K562 (cell line): ENCODE measurements at regions not wholly inside any gene's neighbourhood (a gene's known extent, or its start where the extent isn't known, plus 50 kb on each side); places are given as distances from the start of the nearest gene placed in this dataset.

ENCODE experiments used
- ATAC-seq: fragments of 200-7000 bp; cut with Tn5 transposase; 3 replicates; pipeline ENCODE4 v1.9.1; 2020; ENCODE audit warnings: moderate library complexity
- BruUV-seq: library from RNA; stranded (reverse); fragments of 400-500 nt; replicated peaks from 2 replicates; lab custom pipeline; 2021; lab: Mats Ljungman, UMichigan
- CTCF ChIA-PET: fragments of 300-600 bp; formaldehyde crosslinking; extraction: SDS; loops from one replicate; lab custom pipeline; 2021; ENCODE audit warnings: low intra/inter-chr PET ratio; lab: Yijun Ruan, JAX
- POLR2A ChIA-PET: fragments of 300-600, 350-650 bp; sonication (Branson Sonifier 250); formaldehyde crosslinking; extraction: SDS; loops from one replicate; lab custom pipeline; 2021; ENCODE audit warnings: antibody characterized with exemption, inconsistent platforms; lab: Yijun Ruan, JAX
- DNase-seq, 4 experiments: peaks; one replicate each; pipeline versions ENCODE4 v3.0.0 to v3.0.0-alpha.2; 2011 to 2018; ENCODE audit warnings: low spot score in 3 of 4, mixed read lengths in 3 of 4; ENCODE audit errors: extremely low read depth in 1 of 4
- FAIRE-seq: peaks from 2 replicates; lab custom pipeline; 2011; peaks lifted over from hg19 to GRCh38; lab: Jason Lieb, UNC
- H2AFZ ChIP-seq: 2 replicates; pipeline ENCODE4 v1.6.0; 2011; ENCODE audit warnings: low read depth, low read length, control low read depth, inconsistent platforms
- H3K27ac ChIP-seq: fragments of 200-600 bp; 3 replicates; pipeline ENCODE4 v1.8.0; 2011; ENCODE audit warnings: low read depth, mild to moderate bottlenecking, control low read depth, inconsistent platforms, low read length, moderate library complexity, mixed read lengths; ENCODE audit errors: extremely low read depth
- H3K27me3 ChIP-seq, 2 experiments: fragments of 300-600 bp in 1 of 2; 2 replicates in 1 of 2; 3 replicates in 1 of 2; pipeline versions ENCODE4 v1.6.0 to v1.8.0; 2011; ENCODE audit warnings: inconsistent platforms in 2 of 2, low read length in 2 of 2, mild to moderate bottlenecking in 1 of 2, mixed read lengths in 1 of 2, moderate library complexity in 1 of 2; ENCODE audit not compliant: control insufficient read depth in 2 of 2, insufficient read depth in 2 of 2
- H3K36me3 ChIP-seq: fragments of 300-600 bp; 3 replicates; pipeline ENCODE4 v1.8.0; 2011; ENCODE audit warnings: mild to moderate bottlenecking, low read length, inconsistent platforms; ENCODE audit not compliant: control insufficient read depth, insufficient read depth
- H3K4me1 ChIP-seq, 2 experiments: fragments of 200-600 bp in 1 of 2; replicated peaks in 1 of 2; 2 replicates in 1 of 2; 3 replicates in 1 of 2; pipeline versions ENCODE4 v1.5.1 to v1.8.0; 2011; ENCODE audit warnings: inconsistent platforms in 2 of 2, low read length in 2 of 2, mild to moderate bottlenecking in 1 of 2, mixed read lengths in 1 of 2, moderate library complexity in 1 of 2; ENCODE audit not compliant: control insufficient read depth in 2 of 2, insufficient read depth in 2 of 2
- H3K4me2 ChIP-seq: 2 replicates; pipeline ENCODE4 v1.6.1; 2011; ENCODE audit warnings: low read length, control low read depth, inconsistent platforms, mixed read lengths; ENCODE audit not compliant: insufficient read depth
- H3K4me3 ChIP-seq: fragments of 200-600 bp; sonication (generic), shearing (Covaris generic); 2 replicates; pipeline ENCODE4 v1.5.1; 2016; ENCODE audit warnings: control low read depth, inconsistent platforms
- H3K79me2 ChIP-seq: fragments of 200-600 bp; 3 replicates; pipeline ENCODE4 v1.8.0; 2011; ENCODE audit warnings: low read length, inconsistent platforms; ENCODE audit not compliant: control insufficient read depth, insufficient read depth
- H3K9ac ChIP-seq, 2 experiments: 2 replicates each; pipeline versions ENCODE4 v1.6.0 to v1.6.1; 2011; ENCODE audit warnings: low read depth in 2 of 2, low read length in 2 of 2, control low read depth in 1 of 2, inconsistent platforms in 1 of 2, mild to moderate bottlenecking in 1 of 2, mixed read lengths in 1 of 2; ENCODE audit not compliant: insufficient read depth in 1 of 2
- H3K9me1 ChIP-seq: one replicate; pipeline ENCODE4 v1.6.0; 2011; ENCODE audit warnings: inconsistent platforms, mild to moderate bottlenecking, low read length, moderate library complexity; ENCODE audit not compliant: control insufficient read depth, insufficient read depth
- H3K9me3 ChIP-seq: replicated peaks from 2 replicates; pipeline ENCODE4 v1.5.1; 2011; ENCODE audit warnings: low read depth, low read length, inconsistent platforms; ENCODE audit not compliant: control insufficient read depth, insufficient read depth
- H4K20me1 ChIP-seq: replicated peaks from 2 replicates; pipeline ENCODE4 v1.6.1; 2011; ENCODE audit warnings: low read length, inconsistent platforms, mixed read lengths; ENCODE audit not compliant: control insufficient read depth, insufficient read depth
- ARID2 ChIP-seq: fragments of 450-650 bp; IDR thresholded peaks from 2 replicates; pipeline ENCODE4 v1.6.1; 2017; ENCODE audit warnings: antibody characterized with exemption, mild to moderate bottlenecking
- ATF6 ChIP-seq: sonication (generic); formaldehyde crosslinking; IDR thresholded peaks from 2 replicates; pipeline ENCODE4 v1.4.0; 2020; ENCODE audit warnings: mild to moderate bottlenecking, missing genetic modification reagents
- BRF1 ChIP-seq: IDR thresholded peaks from 3 replicates; pipeline ENCODE4 v1.6.1; 2011; ENCODE audit warnings: borderline replicate concordance, mild to moderate bottlenecking; ENCODE audit not compliant: insufficient read length; ENCODE audit errors: extremely low read depth
- SRF ChIP-seq, 2 experiments: fragments of 250-450, 450-650 bp in 1 of 2; sonication (Bioruptor Pico) in 1 of 2; sonication (generic) in 1 of 2; formaldehyde crosslinking; IDR thresholded peaks; 2 replicates each; pipeline versions ENCODE4 v1.5.0 to v1.5.1; 2020 to 2022; ENCODE audit warnings: mild to moderate bottlenecking in 1 of 2, missing genetic modification reagents in 1 of 2
- U2AF2 ChIP-seq: fragments of 200-400 bp; formaldehyde crosslinking; optimal IDR thresholded peaks from 2 replicates; pipeline ENCODE3; 2017; ENCODE audit warnings: low read depth, mild to moderate bottlenecking, low read length
- USF1 ChIP-seq: sonication (generic); formaldehyde crosslinking; IDR thresholded peaks from 2 replicates; pipeline ENCODE4 v1.9.0; 2022; ENCODE audit warnings: mild to moderate bottlenecking, missing genetic modification reagents
- VEZF1 ChIP-seq: fragments of 200-800 bp; sonication (Bioruptor generic); IDR thresholded peaks from 2 replicates; pipeline ENCODE4 v1.6.1; 2017; ENCODE audit warnings: missing genetic modification characterization, missing compliant biosample characterization
- ZNF184 ChIP-seq: sonication (generic); formaldehyde crosslinking; IDR thresholded peaks from 2 replicates; pipeline ENCODE4 v1.5.0; 2020; ENCODE audit warnings: missing genetic modification reagents
- ZNF354B ChIP-seq: fragments of 250-450 bp; sonication (Bioruptor Pico); IDR thresholded peaks from 2 replicates; pipeline ENCODE4 v1.4.0; 2020
- WGBS: fragments of 100-300 bp; shearing (Covaris generic); methylation state at CpG from one replicate; pipeline ENCODE4 v1.1.6; 2016; ENCODE audit warnings: low coverage, mixed read lengths; ENCODE audit not compliant: insufficient coverage; ENCODE audit errors: missing lambda C conversion rate; 5-methylcytosine and 5-hydroxymethylcytosine counted together
- in situ Hi-C: fragments of 300-500 bp; cut with MboI; formaldehyde crosslinking; loops from 4 replicates; pipeline ENCODE4 v1.15.0; 2018; ENCODE audit warnings: inconsistent platforms, mixed read lengths
- intact Hi-C: fragments of 100-400 bp; cut with micrococcal nuclease; formaldehyde crosslinking; loops from 2 replicates; pipeline ENCODE4 v1.14.2; 2022
- TF ChIP-seq, protein P1 (sequence below): fragments of 250-450 bp; sonication (Bioruptor Pico); IDR thresholded peaks from 2 replicates; pipeline ENCODE4 v1.5.1; 2021; ENCODE audit warnings: mild to moderate bottlenecking
- TF ChIP-seq, protein P2 (sequence below): fragments of 250-450 bp; sonication (Bioruptor Pico); IDR thresholded peaks from 2 replicates; pipeline ENCODE4 v1.4.0; 2020
- TF ChIP-seq, protein P3 (sequence below): IDR thresholded peaks from 2 replicates; pipeline ENCODE4 v1.6.1; 2012; ENCODE audit warnings: low read depth, low read length, improper control_type of control experiment, borderline replicate concordance

DNA sequence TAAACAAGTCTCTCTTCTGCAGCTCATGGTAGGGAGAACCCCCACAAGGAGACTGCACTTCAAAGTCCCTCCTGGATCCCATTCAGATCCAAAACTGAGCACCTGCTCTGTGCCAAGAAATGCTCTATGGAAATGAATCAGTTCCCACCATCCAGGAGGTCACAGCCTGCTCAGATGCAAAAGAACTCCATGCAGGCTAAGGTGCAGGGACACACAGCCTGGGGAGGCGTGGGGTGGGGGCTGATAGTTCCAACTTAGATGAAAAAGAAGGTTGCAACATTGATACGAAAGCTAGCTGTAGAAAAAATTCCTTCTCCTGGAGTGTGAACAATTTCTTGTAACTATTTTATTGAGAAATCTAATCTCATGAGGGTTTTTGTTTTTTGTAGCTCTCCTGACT, 111.0 kb upstream of the TMEM170B start:
- H3K36me3 ChIP-seq, result no peaks in the 10 kb centered on the region
- H3K27ac ChIP-seq, result no peak overlapping the region
- CTCF ChIA-PET, result no interaction called here
- DNase-seq (no peak), ATAC-seq (no peak), FAIRE-seq (no peak)
- H3K4me2 ChIP-seq, result no peak overlapping the region
- H3K9me3 ChIP-seq, result no peaks in the 10 kb centered on the region
- H4K20me1 ChIP-seq, result no peaks in the 10 kb centered on the region
- 0% methylated on average over 2 of the region's 2 CpGs for WGBS
- peaks cover 3 to 4% of the 10 kb centered on the region in 2 experiments; a peak in 3 of 5 replicates for H3K27me3 ChIP-seq
- POLR2A ChIA-PET, result interaction anchor here (1.3 kb wide), 1 partner anchor 9 kb away, joined by 3 read pairs; no protein-coding TSS in a partner anchor
- H2AFZ ChIP-seq, result no peak overlapping the region
- intact Hi-C loops (no loop called here), in situ Hi-C loops (no loop called here)
- H3K9me1 ChIP-seq, result no peaks in the 10 kb centered on the region
- no peaks in the 10 kb centered on the region for H3K4me1 ChIP-seq
- H3K9ac ChIP-seq, result no peak overlapping the region
- H3K79me2 ChIP-seq, result no peaks in the 10 kb centered on the region
- no TSS peak for BruUV-seq
- H3K4me3 ChIP-seq, result no peak overlapping the region
- TF ChIP-seq, protein P1, sequence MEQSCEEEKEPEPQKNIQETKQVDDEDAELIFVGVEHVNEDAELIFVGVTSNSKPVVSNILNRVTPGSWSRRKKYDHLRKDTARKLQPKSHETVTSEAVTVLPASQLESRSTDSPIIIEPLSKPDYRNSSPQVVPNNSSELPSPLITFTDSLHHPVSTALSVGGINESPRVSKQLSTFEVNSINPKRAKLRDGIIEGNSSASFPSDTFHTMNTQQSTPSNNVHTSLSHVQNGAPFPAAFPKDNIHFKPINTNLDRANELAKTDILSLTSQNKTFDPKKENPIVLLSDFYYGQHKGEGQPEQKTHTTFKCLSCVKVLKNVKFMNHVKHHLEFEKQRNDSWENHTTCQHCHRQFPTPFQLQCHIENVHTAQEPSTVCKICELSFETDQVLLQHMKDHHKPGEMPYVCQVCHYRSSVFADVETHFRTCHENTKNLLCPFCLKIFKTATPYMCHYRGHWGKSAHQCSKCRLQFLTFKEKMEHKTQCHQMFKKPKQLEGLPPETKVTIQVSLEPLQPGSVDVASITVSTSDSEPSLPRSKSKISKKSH (CRISPR knock-in tag), result no peak
- TF ChIP-seq, protein P2, sequence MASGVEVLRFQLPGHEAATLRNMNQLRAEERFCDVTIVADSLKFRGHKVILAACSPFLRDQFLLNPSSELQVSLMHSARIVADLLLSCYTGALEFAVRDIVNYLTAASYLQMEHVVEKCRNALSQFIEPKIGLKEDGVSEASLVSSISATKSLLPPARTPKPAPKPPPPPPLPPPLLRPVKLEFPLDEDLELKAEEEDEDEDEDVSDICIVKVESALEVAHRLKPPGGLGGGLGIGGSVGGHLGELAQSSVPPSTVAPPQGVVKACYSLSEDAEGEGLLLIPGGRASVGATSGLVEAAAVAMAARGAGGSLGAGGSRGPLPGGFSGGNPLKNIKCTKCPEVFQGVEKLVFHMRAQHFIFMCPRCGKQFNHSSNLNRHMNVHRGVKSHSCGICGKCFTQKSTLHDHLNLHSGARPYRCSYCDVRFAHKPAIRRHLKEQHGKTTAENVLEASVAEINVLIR, result no peak
- TF ChIP-seq ARID2 (no peak), ZNF184 (CRISPR knock-in tag) (no peak), VEZF1 (CRISPR knock-in tag) (no peak), BRF1 (no peak), SRF (CRISPR knock-in tag; IDR thresholded peaks at IDR 0.05) (no peak), U2AF2 (no peak), USF1 (CRISPR knock-in tag) (no peak), ATF6 (CRISPR knock-in tag) (no peak), ZNF354B (CRISPR knock-in tag) (no peak)
- TF ChIP-seq, protein P3, sequence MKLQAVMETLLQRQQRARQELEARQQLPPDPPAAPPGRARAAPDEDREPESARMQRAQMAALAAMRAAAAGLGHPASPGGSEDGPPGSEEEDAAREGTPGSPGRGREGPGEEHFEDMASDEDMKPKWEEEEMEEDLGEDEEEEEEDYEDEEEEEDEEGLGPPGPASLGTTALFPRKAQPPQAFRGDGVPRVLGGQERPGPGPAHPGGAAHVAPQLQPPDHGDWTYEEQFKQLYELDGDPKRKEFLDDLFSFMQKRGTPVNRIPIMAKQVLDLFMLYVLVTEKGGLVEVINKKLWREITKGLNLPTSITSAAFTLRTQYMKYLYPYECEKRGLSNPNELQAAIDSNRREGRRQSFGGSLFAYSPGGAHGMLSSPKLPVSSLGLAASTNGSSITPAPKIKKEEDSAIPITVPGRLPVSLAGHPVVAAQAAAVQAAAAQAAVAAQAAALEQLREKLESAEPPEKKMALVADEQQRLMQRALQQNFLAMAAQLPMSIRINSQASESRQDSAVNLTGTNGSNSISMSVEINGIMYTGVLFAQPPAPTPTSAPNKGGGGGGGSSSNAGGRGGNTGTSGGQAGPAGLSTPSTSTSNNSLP, result no peak
